DOHH2 (cell line): ENCODE measurements at regions not wholly inside any gene's neighbourhood (a gene's known extent, or its start where the extent isn't known, plus 50 kb on each side); places are given as distances from the start of the nearest gene placed in this dataset.

Experiments used
- EZH2phosphoT487 ChIP-seq: fragments of 200-600 bp; sonication (generic); IDR thresholded peaks from 2 replicates; pipeline ENCODE4 v1.6.1; 2017; ENCODE audit warnings: borderline replicate concordance, mild to moderate bottlenecking, antibody characterized with exemption, low read length, moderate library complexity, mixed read lengths
- TF ChIP-seq, protein P1 (sequence below): fragments of 200-600 bp; sonication (generic); IDR thresholded peaks from one replicate; pipeline ENCODE4 v1.5.1; 2014; ENCODE audit warnings: antibody characterized with exemption, mild to moderate bottlenecking, low read depth, low read length; ENCODE audit not compliant: poor library complexity, severe bottlenecking

DNA sequence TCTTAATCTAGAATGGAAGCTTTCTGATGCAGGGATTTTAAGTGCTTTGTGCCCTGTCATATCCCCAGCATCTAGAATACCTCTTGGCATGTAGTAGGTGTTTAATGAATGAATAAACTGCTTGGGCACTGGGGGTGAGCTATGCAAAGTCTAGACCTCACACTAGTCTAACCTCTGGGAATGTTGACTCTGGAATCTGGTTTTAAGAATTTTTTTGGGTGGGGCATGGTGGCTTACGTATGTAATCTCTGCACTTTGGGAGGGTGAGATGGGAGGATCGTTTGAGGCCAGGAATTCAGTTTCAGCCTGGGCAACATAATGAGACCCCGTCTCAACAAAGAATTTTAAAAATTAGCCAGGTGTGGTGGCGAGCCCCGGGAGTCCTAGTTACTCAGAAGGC, 146.3 kb upstream of the RGMA start:
- TF ChIP-seq, protein P1, sequence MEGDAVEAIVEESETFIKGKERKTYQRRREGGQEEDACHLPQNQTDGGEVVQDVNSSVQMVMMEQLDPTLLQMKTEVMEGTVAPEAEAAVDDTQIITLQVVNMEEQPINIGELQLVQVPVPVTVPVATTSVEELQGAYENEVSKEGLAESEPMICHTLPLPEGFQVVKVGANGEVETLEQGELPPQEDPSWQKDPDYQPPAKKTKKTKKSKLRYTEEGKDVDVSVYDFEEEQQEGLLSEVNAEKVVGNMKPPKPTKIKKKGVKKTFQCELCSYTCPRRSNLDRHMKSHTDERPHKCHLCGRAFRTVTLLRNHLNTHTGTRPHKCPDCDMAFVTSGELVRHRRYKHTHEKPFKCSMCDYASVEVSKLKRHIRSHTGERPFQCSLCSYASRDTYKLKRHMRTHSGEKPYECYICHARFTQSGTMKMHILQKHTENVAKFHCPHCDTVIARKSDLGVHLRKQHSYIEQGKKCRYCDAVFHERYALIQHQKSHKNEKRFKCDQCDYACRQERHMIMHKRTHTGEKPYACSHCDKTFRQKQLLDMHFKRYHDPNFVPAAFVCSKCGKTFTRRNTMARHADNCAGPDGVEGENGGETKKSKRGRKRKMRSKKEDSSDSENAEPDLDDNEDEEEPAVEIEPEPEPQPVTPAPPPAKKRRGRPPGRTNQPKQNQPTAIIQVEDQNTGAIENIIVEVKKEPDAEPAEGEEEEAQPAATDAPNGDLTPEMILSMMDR, result no peak
- TF ChIP-seq EZH2phosphoT487, result no peak
